ENCODE measurements at regions not wholly inside any gene's neighbourhood (a gene's known extent, or its start where the extent isn't known, plus 50 kb on each side); places are given as distances from the start of the nearest gene placed in this dataset.

DNA sequence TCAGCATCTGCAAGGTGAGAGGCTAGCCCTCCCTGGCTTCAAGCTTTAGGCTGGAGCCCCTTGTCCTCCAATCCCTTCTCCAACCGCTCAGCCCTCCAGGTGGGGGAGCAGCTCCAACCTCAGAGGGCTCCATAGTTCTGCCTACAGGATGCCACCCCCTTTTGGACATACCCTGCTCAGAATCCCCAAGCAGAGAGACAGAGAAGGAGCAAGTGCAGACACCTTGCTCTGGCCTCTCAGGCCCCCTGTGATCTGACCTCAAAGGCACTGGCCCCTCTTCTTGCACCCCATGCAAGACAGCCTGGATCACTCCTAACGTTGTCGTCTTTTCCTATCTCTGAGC is 101.6 kb downstream of the C5orf15 start:
- no peaks in the 10 kb centered on the region for H3K9me3 ChIP-seq (ENCODE audit: severe bottlenecking)
- no peaks in the 10 kb centered on the region for H3K27me3 ChIP-seq (ENCODE audit: insufficient read depth, poor library complexity, severe bottlenecking)
- TF ChIP-seq, protein P1, sequence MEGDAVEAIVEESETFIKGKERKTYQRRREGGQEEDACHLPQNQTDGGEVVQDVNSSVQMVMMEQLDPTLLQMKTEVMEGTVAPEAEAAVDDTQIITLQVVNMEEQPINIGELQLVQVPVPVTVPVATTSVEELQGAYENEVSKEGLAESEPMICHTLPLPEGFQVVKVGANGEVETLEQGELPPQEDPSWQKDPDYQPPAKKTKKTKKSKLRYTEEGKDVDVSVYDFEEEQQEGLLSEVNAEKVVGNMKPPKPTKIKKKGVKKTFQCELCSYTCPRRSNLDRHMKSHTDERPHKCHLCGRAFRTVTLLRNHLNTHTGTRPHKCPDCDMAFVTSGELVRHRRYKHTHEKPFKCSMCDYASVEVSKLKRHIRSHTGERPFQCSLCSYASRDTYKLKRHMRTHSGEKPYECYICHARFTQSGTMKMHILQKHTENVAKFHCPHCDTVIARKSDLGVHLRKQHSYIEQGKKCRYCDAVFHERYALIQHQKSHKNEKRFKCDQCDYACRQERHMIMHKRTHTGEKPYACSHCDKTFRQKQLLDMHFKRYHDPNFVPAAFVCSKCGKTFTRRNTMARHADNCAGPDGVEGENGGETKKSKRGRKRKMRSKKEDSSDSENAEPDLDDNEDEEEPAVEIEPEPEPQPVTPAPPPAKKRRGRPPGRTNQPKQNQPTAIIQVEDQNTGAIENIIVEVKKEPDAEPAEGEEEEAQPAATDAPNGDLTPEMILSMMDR (IDR thresholded peaks at IDR 0.05; ENCODE audit: poor library complexity, severe bottlenecking) = no peak
- no peak overlapping the region for H3K4me3 ChIP-seq (ENCODE audit: severe bottlenecking)
- DNase-seq (ENCODE audit: low spot score) = no peak
- no peak for ATAC-seq (ENCODE audit: low read depth)
- no peak overlapping the region for H3K27ac ChIP-seq (ENCODE audit: poor library complexity, severe bottlenecking)
- H3K4me1 ChIP-seq (ENCODE audit: insufficient read depth, poor library complexity, severe bottlenecking) = peaks cover 3% of the 10 kb centered on the region
- H3K36me3 ChIP-seq (ENCODE audit: low read depth) = no peaks in the 10 kb centered on the region

DNA sequence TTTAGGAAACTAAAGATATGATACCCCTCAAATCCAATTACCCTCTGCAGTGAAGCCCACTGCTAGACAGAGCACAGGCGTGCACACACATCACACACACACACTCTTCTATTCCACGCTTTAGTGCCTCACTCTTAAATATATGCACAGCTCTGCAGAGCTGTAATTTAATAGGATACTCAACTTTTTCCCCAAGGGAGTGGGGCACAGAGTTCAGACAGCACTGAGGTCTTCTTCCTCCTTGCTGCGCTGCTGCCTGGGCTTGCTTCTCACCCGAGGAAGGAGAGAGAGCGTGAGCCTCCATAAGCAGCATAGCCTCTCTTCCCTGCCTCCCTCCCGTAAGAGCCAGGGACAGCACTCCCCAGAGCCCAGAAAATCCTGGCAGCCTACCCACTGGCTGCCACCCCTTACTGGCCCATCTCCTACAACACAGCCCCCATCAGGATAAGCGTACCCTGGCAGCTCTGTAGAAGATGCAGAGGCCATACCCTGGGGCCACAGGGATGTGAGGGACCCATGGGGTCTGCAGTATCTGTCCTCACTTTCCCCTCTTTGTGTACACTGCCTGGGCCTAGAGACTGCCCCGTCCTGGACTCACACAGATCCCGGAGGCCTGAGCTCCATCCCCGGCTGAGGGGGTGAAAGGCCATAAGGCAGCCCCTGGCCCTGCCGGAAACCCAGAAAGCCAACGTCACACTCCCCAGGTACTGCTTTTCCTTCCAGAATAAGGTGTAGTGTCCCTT is 102.1 kb downstream of the C5orf15 start:
- DNase-seq (ENCODE audit: low spot score) (peak; percentile 52), ATAC-seq (ENCODE audit: low read depth) (no peak)
- H3K4me1 ChIP-seq (ENCODE audit: insufficient read depth, poor library complexity, severe bottlenecking) = peaks cover 3% of the 10 kb centered on the region
- TF ChIP-seq, protein P1 (IDR thresholded peaks at IDR 0.05; ENCODE audit: poor library complexity, severe bottlenecking) = no peak
- no peaks in the 10 kb centered on the region for H3K9me3 ChIP-seq (ENCODE audit: severe bottlenecking)
- H3K4me3 ChIP-seq (ENCODE audit: severe bottlenecking) = no peak overlapping the region
- no peaks in the 10 kb centered on the region for H3K27me3 ChIP-seq (ENCODE audit: insufficient read depth, poor library complexity, severe bottlenecking)
- H3K27ac ChIP-seq (ENCODE audit: poor library complexity, severe bottlenecking) = no peak overlapping the region
- H3K36me3 ChIP-seq (ENCODE audit: low read depth) = no peaks in the 10 kb centered on the region

DNA sequence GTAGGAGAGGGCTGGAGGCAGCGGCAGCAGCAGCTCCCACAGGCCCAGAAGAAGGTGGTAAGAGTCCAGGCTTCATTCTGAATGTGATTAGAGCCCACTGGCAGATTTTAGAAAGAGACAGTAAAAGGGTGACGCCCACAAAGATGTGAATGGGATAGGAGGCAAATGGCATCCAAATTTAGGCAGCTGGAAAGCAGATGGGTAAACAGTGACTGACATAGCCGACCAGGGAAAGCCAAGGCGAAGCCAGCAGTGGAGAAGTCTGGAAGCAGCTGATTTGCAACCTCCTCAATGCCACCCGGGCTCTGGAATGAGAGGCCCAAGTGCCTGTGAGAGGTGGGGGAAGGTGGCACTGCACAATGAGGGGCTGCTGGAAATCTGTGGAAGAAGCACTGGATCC is 103.3 kb downstream of the C5orf15 start:
- H3K4me1 ChIP-seq (ENCODE audit: insufficient read depth, poor library complexity, severe bottlenecking) = peaks cover 3% of the 10 kb centered on the region
- H3K27me3 ChIP-seq (ENCODE audit: insufficient read depth, poor library complexity, severe bottlenecking) = peaks cover 3% of the 10 kb centered on the region
- DNase-seq (ENCODE audit: low spot score) (peak; percentile 31), ATAC-seq (ENCODE audit: low read depth) (no peak)
- H3K27ac ChIP-seq (ENCODE audit: poor library complexity, severe bottlenecking) = no peak overlapping the region
- H3K4me3 ChIP-seq (ENCODE audit: severe bottlenecking) = no peak overlapping the region
- H3K9me3 ChIP-seq (ENCODE audit: severe bottlenecking) = no peaks in the 10 kb centered on the region
- no peaks in the 10 kb centered on the region for H3K36me3 ChIP-seq (ENCODE audit: low read depth)
- TF ChIP-seq, protein P1 (IDR thresholded peaks at IDR 0.05; ENCODE audit: poor library complexity, severe bottlenecking) = no peak

DNA sequence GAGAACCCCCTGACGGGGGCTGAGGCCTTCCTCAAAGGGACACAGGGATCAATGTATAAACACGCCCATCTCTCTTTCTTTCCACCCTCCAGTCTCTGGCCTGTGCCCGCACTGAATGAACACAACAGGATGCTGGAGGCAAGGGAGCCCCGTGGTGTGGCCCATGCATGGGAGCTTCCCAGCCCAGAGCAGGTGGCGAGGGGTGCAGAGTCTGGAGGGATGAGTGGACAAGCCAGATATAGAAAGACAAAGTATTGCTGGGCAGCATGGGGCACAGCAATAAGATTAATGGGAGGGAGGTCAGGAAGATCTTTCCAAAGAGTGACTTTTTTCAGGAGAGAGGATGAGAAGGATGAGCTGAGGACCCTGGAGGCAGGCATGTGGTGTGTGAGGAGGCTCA is 103.7 kb downstream of the C5orf15 start:
- Histone ChIP-seq H3K27ac (ENCODE audit: poor library complexity, severe bottlenecking) (no peak overlapping the region), H3K4me1 (ENCODE audit: insufficient read depth, poor library complexity, severe bottlenecking) (peaks cover 3% of the 10 kb centered on the region), H3K9me3 (ENCODE audit: severe bottlenecking) (no peaks in the 10 kb centered on the region), H3K27me3 (ENCODE audit: insufficient read depth, poor library complexity, severe bottlenecking) (peaks cover 3% of the 10 kb centered on the region), H3K36me3 (ENCODE audit: low read depth) (no peaks in the 10 kb centered on the region), H3K4me3 (ENCODE audit: severe bottlenecking) (no peak overlapping the region)
- ATAC-seq (ENCODE audit: low read depth) (no peak), DNase-seq (ENCODE audit: low spot score) (peak; percentile 47)
- TF ChIP-seq, protein P1 (IDR thresholded peaks at IDR 0.05; ENCODE audit: poor library complexity, severe bottlenecking) = no peak

DNA sequence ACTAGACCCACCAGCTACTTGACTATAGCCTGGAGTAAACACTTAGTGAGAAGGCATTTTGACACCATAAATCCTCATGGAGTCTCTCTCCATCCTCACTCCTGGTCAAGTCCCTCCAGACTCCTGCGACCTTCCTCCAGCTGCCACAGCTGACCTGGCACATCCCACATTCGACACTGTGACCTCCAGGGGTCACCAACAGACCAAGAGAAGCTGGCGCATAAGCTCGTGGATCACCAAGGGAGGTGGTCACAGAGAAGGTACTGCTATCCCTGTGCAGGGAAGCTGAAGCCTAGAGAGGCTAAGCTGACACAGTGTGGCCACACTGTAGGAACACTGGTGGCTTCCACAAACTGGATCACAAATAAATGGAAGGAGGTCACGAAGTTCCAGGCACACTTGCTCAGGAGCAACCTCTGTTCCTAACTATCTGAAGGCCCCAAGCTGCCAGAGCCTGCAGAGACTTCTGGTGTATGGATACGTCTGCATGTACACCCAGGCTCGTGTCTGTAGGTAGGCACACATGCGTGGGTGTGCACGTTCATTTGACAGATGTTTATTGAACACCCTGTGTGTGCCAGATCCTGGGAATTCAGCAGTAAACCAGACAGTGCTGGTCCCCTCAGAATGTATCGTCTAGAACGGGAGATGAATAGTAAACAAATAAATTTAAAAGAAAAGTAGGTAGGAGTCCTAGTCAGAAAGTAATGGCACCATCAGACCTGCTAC is 104.4 kb downstream of the C5orf15 start:
- peak; percentile 45 for DNase-seq (ENCODE audit: low spot score)
- H3K27me3 ChIP-seq (ENCODE audit: insufficient read depth, poor library complexity, severe bottlenecking) = peaks cover 3% of the 10 kb centered on the region
- ATAC-seq (ENCODE audit: low read depth) = no peak
- H3K9me3 ChIP-seq (ENCODE audit: severe bottlenecking) = no peaks in the 10 kb centered on the region
- TF ChIP-seq, protein P1 (IDR thresholded peaks at IDR 0.05; ENCODE audit: poor library complexity, severe bottlenecking) = no peak
- H3K4me1 ChIP-seq (ENCODE audit: insufficient read depth, poor library complexity, severe bottlenecking) = peaks cover 2% of the 10 kb centered on the region
- no peak overlapping the region for H3K4me3 ChIP-seq (ENCODE audit: severe bottlenecking)
- no peaks in the 10 kb centered on the region for H3K36me3 ChIP-seq (ENCODE audit: low read depth)
- H3K27ac ChIP-seq (ENCODE audit: poor library complexity, severe bottlenecking) = no peak overlapping the region

Data from RWPE2 (cell line).